ENCODE measurements at regions not wholly inside any gene's neighbourhood (a gene's known extent, or its start where the extent isn't known, plus 50 kb on each side); places are given as distances from the start of the nearest gene placed in this dataset.
"Not testable (repeated sequence)": the region's sequence is repeated elsewhere in the genome, so short reads cannot be mapped to it uniquely, and the experiment has no call there.

GRCh38 chr2:166775176-166775575, 113.1 kb upstream of the XIRP2 start:
- no peak for DNase-seq
- Mint-ChIP-seq H3K27ac (ENCODE audit: unreplicated experiment) (no peak overlapping the region), H3K4me3 (ENCODE audit: unreplicated experiment) (no peak overlapping the region), H3K9me3 (ENCODE audit: unreplicated experiment) (no peaks in the 10 kb centered on the region), H3K36me3 (ENCODE audit: unreplicated experiment) (no peaks in the 10 kb centered on the region), H3K4me1 (ENCODE audit: low read depth, unreplicated experiment) (no peaks in the 10 kb centered on the region), H3K27me3 (ENCODE audit: unreplicated experiment) (no peaks in the 10 kb centered on the region)
- TF ChIP-seq, protein P1, sequence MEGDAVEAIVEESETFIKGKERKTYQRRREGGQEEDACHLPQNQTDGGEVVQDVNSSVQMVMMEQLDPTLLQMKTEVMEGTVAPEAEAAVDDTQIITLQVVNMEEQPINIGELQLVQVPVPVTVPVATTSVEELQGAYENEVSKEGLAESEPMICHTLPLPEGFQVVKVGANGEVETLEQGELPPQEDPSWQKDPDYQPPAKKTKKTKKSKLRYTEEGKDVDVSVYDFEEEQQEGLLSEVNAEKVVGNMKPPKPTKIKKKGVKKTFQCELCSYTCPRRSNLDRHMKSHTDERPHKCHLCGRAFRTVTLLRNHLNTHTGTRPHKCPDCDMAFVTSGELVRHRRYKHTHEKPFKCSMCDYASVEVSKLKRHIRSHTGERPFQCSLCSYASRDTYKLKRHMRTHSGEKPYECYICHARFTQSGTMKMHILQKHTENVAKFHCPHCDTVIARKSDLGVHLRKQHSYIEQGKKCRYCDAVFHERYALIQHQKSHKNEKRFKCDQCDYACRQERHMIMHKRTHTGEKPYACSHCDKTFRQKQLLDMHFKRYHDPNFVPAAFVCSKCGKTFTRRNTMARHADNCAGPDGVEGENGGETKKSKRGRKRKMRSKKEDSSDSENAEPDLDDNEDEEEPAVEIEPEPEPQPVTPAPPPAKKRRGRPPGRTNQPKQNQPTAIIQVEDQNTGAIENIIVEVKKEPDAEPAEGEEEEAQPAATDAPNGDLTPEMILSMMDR (IDR thresholded peaks at IDR 0.05; ENCODE audit: partially characterized antibody, unreplicated experiment): no peak

DNA sequence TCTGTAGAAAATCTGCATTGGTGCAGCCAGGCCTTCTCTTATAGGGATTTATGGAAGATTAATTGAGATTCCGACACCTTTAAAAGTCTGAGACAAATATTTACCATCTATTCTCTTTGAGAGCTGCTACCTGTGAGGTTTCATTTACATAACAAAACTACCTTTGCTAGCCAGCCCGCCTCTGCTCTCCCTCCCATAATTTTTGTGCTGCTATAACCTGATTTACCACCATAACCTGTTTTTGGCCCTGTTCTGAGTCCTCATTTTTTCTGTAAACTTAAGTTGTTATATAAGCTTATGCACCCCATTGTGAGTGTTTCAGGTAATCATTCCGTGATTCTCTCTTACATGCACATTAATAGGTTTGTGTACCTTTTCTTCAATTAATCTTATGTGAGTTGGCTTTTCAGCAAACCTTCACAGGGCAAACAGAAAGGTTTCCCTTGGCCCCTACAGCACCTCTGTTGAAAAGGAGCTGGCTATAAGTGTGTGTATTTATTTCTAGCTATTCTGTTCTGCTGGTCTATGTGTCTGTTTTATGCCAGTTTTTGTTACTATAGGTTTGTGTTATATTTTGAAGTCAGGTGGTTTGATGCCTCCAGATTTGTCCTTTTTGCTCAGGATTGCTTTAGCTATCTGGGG, 114.9 kb upstream of the XIRP2 start:
- no peaks in the 10 kb centered on the region for H3K4me1 Mint-ChIP-seq (ENCODE audit: low read depth, unreplicated experiment)
- TF ChIP-seq, protein P1 (IDR thresholded peaks at IDR 0.05; ENCODE audit: partially characterized antibody, unreplicated experiment): no peak
- peaks cover 3% of the 10 kb centered on the region for H3K36me3 Mint-ChIP-seq (ENCODE audit: unreplicated experiment)
- no peaks in the 10 kb centered on the region for H3K9me3 Mint-ChIP-seq (ENCODE audit: unreplicated experiment)
- DNase-seq: no peak
- H3K27ac Mint-ChIP-seq (ENCODE audit: unreplicated experiment): no peak overlapping the region
- no peak overlapping the region for H3K4me3 Mint-ChIP-seq (ENCODE audit: unreplicated experiment)
- H3K27me3 Mint-ChIP-seq (ENCODE audit: unreplicated experiment): peaks cover 1% of the 10 kb centered on the region

DNA sequence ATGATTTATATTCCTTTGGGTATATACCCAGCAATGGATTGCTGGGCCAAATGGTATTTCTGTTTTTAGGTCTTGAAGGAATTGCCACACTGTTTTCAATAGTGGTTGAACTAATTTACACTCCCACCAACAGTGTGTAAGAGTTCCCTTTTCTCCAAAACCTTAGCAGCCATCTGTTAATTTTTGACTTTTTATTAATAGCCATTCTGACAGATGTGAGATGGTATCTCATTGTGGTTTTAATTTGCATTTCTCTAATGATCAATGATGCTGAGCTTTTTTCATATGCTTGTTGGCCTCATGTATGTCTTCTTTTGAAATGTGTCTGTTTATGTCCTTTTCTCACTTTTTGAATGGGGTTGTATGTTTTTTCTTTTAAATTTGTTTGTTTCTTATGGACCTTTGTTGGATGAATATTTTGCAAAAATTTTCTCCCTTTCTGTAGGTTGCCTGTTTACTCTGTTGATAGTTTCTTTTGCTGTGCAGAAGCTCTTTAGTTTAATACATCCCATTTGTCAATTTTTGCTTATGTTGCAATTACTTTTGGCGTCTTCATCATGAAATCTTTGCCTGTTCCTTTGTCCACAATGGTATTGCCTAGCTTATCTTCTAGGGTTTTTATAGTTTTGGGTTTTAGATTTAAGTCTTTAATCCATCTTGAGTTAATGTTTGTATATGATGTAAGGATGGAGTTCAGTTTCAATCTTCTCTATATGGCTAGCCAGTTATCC, 119.7 kb upstream of the XIRP2 start:
- H3K9me3 Mint-ChIP-seq (ENCODE audit: unreplicated experiment): no peaks in the 10 kb centered on the region
- DNase-seq: no peak
- H3K4me1 Mint-ChIP-seq (ENCODE audit: low read depth, unreplicated experiment): peaks cover 6% of the 10 kb centered on the region
- TF ChIP-seq, protein P1 (IDR thresholded peaks at IDR 0.05; ENCODE audit: partially characterized antibody, unreplicated experiment): no peak
- no peak overlapping the region for H3K27ac Mint-ChIP-seq (ENCODE audit: unreplicated experiment)
- peaks cover 1% of the 10 kb centered on the region for H3K27me3 Mint-ChIP-seq (ENCODE audit: unreplicated experiment)
- no peak overlapping the region for H3K4me3 Mint-ChIP-seq (ENCODE audit: unreplicated experiment)
- H3K36me3 Mint-ChIP-seq (ENCODE audit: unreplicated experiment): peaks cover 3% of the 10 kb centered on the region

DNA sequence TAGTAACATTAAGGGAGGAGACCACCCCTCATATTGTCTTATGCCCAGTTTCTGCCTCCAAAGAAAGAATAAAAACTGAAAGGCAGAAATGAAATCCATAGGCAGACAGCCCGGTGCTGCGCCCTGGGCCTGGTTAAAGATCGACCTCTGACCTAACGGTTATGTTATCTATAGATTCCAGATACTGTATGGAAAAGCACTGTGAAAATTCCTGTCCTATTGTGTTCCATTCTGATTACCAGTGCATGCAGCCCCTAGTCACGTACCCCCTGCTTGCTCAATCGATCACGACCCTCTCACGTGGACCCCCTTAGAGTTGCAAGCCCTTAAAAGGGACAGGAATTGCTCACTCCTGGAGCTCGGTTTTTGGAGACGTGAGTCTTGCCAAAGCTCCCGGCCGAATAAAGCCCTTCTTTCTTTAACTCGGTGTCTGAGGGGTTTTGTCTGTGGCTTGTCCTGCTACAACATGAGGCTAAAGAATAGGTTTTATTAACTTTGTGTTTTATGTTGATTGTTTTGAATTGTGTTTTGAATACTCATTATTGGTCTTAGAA, 121.4 kb upstream of the XIRP2 start:
- H3K9me3 Mint-ChIP-seq (ENCODE audit: unreplicated experiment); H3K4me3 Mint-ChIP-seq (ENCODE audit: unreplicated experiment); H3K27ac Mint-ChIP-seq (ENCODE audit: unreplicated experiment); H3K36me3 Mint-ChIP-seq (ENCODE audit: unreplicated experiment); H3K4me1 Mint-ChIP-seq (ENCODE audit: low read depth, unreplicated experiment); H3K27me3 Mint-ChIP-seq (ENCODE audit: unreplicated experiment); DNase-seq: not testable (repeated sequence)

GRCh38 chr2:166766220-166766619, 122.1 kb upstream of the XIRP2 start:
- no peak for DNase-seq
- H3K27ac Mint-ChIP-seq (ENCODE audit: unreplicated experiment): no peak overlapping the region
- peaks cover 6% of the 10 kb centered on the region for H3K4me1 Mint-ChIP-seq (ENCODE audit: low read depth, unreplicated experiment)
- H3K4me3 Mint-ChIP-seq (ENCODE audit: unreplicated experiment): no peak overlapping the region
- H3K36me3 Mint-ChIP-seq (ENCODE audit: unreplicated experiment): peaks cover 3% of the 10 kb centered on the region
- H3K27me3 Mint-ChIP-seq (ENCODE audit: unreplicated experiment): peaks cover 1% of the 10 kb centered on the region
- H3K9me3 Mint-ChIP-seq (ENCODE audit: unreplicated experiment): no peaks in the 10 kb centered on the region
- TF ChIP-seq, protein P1 (IDR thresholded peaks at IDR 0.05; ENCODE audit: partially characterized antibody, unreplicated experiment): no peak
